Loucy (cell line): ENCODE measurements at regions not wholly inside any gene's neighbourhood (a gene's known extent, or its start where the extent isn't known, plus 50 kb on each side); places are given as distances from the start of the nearest gene placed in this dataset.

Source experiments
- EZH2phosphoT487 ChIP-seq: fragments of 200-600 bp; IDR thresholded peaks from 2 replicates; pipeline ENCODE4 v1.6.1; 2018; ENCODE audit warnings: antibody characterized with exemption, mild to moderate bottlenecking, moderate library complexity, borderline replicate concordance
- TF ChIP-seq, protein P1 (sequence below): fragments of 200-600 bp; sonication (generic); conservative IDR thresholded peaks from 2 replicates; pipeline ENCODE4 v1.5.1; 2014; ENCODE audit warnings: mild to moderate bottlenecking, antibody characterized with exemption, low read length

DNA sequence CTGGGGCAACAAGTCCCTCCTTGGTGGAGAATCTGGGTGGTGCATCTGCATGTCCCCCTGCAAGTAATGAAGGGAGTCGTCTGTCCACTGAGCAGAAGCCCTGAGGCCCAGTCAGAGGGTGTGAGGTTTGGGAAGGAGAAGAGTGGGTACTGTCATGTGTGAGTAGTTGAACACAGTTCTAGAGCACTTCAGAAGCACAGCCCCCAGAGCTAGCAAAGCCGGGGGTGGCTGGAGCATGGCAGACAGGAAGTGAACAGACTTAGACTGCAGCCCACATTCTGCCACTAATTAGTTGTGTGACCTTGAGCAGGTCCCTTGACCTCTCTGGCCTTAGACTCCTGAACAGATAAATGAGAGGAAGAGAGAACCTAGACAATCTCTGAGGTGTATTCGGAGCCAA, 207.6 kb downstream of the UACA start:
- TF ChIP-seq, protein P1, sequence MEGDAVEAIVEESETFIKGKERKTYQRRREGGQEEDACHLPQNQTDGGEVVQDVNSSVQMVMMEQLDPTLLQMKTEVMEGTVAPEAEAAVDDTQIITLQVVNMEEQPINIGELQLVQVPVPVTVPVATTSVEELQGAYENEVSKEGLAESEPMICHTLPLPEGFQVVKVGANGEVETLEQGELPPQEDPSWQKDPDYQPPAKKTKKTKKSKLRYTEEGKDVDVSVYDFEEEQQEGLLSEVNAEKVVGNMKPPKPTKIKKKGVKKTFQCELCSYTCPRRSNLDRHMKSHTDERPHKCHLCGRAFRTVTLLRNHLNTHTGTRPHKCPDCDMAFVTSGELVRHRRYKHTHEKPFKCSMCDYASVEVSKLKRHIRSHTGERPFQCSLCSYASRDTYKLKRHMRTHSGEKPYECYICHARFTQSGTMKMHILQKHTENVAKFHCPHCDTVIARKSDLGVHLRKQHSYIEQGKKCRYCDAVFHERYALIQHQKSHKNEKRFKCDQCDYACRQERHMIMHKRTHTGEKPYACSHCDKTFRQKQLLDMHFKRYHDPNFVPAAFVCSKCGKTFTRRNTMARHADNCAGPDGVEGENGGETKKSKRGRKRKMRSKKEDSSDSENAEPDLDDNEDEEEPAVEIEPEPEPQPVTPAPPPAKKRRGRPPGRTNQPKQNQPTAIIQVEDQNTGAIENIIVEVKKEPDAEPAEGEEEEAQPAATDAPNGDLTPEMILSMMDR = no peak
- no peak for TF ChIP-seq EZH2phosphoT487
